HFFc6 (cell line): ENCODE measurements at regions not wholly inside any gene's neighbourhood (a gene's known extent, or its start where the extent isn't known, plus 50 kb on each side); places are given as distances from the start of the nearest gene placed in this dataset.
"Not testable (repeated sequence)": the region's sequence is repeated elsewhere in the genome, so short reads cannot be mapped to it uniquely, and the experiment has no call there.

Experiments
- DNase-seq: peaks from one replicate; pipeline ENCODE4 v3.0.0-alpha.2; 2018
- H3K27ac Mint-ChIP-seq: 2 replicates; pipeline ENCODE4 v1.8.0; 2020; ENCODE audit warnings: mild to moderate bottlenecking, mixed read lengths
- H3K27me3 Mint-ChIP-seq: 2 replicates; pipeline ENCODE4 v1.8.0; 2021; ENCODE audit warnings: mild to moderate bottlenecking, moderate library complexity, mixed read lengths; ENCODE audit not compliant: insufficient read depth
- H3K36me3 Mint-ChIP-seq: 2 replicates; pipeline ENCODE4 v1.8.0; 2021; ENCODE audit warnings: low read depth, mixed read lengths
- H3K4me1 Mint-ChIP-seq: 2 replicates; pipeline ENCODE4 v1.8.0; 2020; ENCODE audit warnings: low read depth, mixed read lengths
- H3K4me3 Mint-ChIP-seq: 2 replicates; pipeline ENCODE4 v1.8.0; 2020; ENCODE audit warnings: mild to moderate bottlenecking, moderate library complexity, mixed read lengths
- H3K9me3 Mint-ChIP-seq: 2 replicates; pipeline ENCODE4 v1.8.0; 2020; ENCODE audit warnings: mild to moderate bottlenecking, mixed read lengths
- TF ChIP-seq, protein P1 (sequence below): fragments of 200-600 bp; sonication (generic); IDR thresholded peaks from 2 replicates; pipeline ENCODE4 v1.5.0; 2021; ENCODE audit warnings: antibody characterized with exemption, mild to moderate bottlenecking

DNA sequence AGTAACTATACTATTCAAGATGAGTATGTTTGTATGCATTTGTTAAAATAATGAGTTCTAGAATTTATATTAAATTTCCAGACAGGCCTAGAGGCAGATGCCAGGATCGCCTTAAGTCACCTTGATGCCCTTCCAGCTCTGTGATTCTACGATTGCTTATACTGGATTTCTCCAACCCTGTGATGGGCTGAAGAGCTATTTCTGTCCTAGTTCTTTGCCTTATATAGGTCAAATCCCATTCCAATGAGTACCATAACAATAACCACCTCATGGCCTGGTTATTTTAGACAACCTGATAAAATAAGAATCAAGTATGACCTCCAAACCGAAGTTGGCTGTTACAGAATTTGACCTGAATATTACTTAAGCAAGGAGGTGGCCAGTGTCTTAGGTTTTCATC is 79.8 kb upstream of the BLID start:
- no peaks in the 10 kb centered on the region for H3K9me3 Mint-ChIP-seq
- H3K36me3 Mint-ChIP-seq = peaks cover 35% of the 10 kb centered on the region
- DNase-seq = no peak
- H3K27ac Mint-ChIP-seq = peak overlapping the region; percentile 81
- no peaks in the 10 kb centered on the region for H3K27me3 Mint-ChIP-seq
- TF ChIP-seq, protein P1, sequence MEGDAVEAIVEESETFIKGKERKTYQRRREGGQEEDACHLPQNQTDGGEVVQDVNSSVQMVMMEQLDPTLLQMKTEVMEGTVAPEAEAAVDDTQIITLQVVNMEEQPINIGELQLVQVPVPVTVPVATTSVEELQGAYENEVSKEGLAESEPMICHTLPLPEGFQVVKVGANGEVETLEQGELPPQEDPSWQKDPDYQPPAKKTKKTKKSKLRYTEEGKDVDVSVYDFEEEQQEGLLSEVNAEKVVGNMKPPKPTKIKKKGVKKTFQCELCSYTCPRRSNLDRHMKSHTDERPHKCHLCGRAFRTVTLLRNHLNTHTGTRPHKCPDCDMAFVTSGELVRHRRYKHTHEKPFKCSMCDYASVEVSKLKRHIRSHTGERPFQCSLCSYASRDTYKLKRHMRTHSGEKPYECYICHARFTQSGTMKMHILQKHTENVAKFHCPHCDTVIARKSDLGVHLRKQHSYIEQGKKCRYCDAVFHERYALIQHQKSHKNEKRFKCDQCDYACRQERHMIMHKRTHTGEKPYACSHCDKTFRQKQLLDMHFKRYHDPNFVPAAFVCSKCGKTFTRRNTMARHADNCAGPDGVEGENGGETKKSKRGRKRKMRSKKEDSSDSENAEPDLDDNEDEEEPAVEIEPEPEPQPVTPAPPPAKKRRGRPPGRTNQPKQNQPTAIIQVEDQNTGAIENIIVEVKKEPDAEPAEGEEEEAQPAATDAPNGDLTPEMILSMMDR = no peak
- peaks cover 95% of the 10 kb centered on the region for H3K4me1 Mint-ChIP-seq
- no peak overlapping the region for H3K4me3 Mint-ChIP-seq

DNA sequence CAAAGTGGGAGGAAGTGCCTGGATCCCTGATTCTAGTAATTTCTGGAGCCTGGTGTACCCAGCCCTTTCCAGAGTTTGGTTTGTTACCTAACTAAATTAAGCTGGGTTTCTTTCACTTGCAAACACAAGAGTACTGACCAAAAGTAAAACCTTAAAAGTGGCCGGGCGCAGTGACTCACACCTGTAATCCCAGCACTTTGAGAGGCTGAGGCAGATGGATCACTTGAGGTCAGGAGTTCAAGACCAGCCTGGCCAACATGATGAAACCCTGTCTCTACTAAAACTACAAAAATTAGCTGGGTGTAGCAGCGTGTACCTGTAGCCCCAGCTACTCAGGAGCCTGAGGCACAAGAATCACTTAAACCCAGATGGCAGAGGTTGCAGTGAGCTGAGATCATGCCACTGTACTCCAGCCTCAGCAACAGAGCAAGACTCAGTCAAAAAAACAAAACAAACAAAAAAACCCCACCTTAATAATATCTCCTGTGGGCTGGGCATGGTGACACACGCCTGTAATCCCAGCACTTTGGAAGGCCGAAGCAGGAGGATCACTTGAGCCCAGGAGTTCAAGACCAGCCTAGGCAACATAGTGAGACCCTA is 78.0 kb upstream of the BLID start:
- DNase-seq, H3K27me3 Mint-ChIP-seq, H3K9me3 Mint-ChIP-seq: not testable (repeated sequence)
- Mint-ChIP-seq H3K4me1 (peaks cover 95% of the 10 kb centered on the region), H3K27ac (peak overlapping the region; percentile 91), H3K36me3 (peaks cover 36% of the 10 kb centered on the region), H3K4me3 (peak overlapping the region; percentile 68; the same call in 1 of the 2 replicates)

DNA sequence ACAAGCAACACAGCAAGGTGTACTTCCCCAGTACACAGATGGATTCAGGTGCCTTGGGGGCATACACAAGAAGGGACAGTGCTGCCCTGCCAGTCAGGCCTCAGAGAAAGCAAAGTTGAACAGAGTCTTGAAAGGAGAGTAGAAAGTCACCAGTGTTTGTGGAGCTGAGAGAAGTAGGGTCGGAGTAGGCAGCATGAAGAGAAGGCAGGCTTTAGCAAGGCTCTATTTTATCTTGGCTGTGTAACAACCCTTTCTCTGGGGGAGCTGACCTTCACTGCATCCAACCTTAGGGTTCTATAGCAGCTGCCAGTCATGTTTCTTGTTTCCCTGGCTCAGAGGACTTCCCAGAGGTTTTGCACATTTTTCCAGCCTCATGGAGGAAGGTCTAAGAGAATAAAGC is 77.4 kb upstream of the BLID start:
- no peak overlapping the region for H3K4me3 Mint-ChIP-seq
- peaks cover 95% of the 10 kb centered on the region for H3K4me1 Mint-ChIP-seq
- H3K27ac Mint-ChIP-seq = peak overlapping the region; percentile 91

DNA sequence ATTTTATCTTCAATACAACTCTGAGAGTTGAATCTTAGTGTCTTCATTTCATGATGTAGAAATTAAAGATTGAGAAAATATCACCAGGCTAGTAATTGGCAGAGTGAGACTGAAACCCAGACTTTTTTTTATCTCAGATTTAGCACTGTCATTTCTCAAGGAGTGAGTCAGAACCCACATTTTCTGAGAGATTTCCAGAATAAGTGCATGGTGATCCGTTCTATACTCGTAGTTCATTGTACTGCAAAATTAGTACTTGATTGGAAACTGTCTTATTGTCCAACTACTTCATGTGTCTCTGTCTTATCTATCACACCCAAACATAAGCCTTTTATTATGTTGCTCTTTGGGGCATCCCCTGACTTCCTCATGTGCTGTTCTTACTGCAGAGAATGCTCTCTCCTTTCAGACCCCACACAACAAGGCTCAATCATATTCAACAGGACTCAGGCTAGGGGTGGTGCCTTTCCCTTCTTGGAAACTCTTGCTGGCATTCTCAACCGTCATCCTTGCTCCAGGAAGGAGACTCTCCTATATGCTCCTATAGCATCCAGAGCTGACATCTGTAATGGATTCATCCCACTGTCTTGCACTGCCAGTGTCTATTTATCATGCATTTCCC is 76.7 kb upstream of the BLID start:
- H3K9me3 Mint-ChIP-seq = no peaks in the 10 kb centered on the region
- H3K4me1 Mint-ChIP-seq = peaks cover 95% of the 10 kb centered on the region
- no peaks in the 10 kb centered on the region for H3K27me3 Mint-ChIP-seq
- H3K4me3 Mint-ChIP-seq = no peak overlapping the region
- peaks cover 40% of the 10 kb centered on the region for H3K36me3 Mint-ChIP-seq
- DNase-seq = peak; percentile 55
- peak overlapping the region; percentile 91 for H3K27ac Mint-ChIP-seq
- TF ChIP-seq, protein P1 = no peak

More for the DNA sequence above, 77.4 kb upstream of the BLID start:
- peaks cover 36% of the 10 kb centered on the region for H3K36me3 Mint-ChIP-seq
- H3K9me3 Mint-ChIP-seq = no peaks in the 10 kb centered on the region
- H3K27me3 Mint-ChIP-seq = no peaks in the 10 kb centered on the region
- TF ChIP-seq, protein P1 = no peak
- DNase-seq = no peak

DNA sequence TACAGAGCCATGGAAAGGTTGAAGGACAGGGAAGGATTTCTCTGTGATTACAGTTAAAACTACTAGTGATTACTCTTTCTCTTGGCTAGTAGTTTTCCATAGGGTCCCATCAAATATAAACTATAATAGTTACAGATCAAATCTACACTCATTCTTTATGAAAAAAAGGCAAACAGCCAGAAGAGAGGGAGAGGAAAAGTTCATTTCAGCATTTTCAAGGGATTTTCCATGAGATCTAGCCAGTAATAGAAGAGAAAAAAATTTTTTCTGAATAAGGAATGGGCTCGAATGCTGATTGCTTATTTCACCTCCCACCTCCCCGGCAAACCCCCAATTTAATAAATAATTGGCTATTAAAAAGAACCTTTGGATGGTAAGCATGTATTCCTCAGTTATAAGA is 74.8 kb upstream of the BLID start:
- Mint-ChIP-seq H3K4me3 (no peak overlapping the region), H3K9me3 (peaks cover 9% of the 10 kb centered on the region), H3K27ac (peak overlapping the region; percentile 91), H3K27me3 (peaks cover 3% of the 10 kb centered on the region; the same call in 1 of the 2 replicates), H3K36me3 (peaks cover 47% of the 10 kb centered on the region), H3K4me1 (peaks cover 94% of the 10 kb centered on the region)
- TF ChIP-seq, protein P1 = no peak
- no peak for DNase-seq

DNA sequence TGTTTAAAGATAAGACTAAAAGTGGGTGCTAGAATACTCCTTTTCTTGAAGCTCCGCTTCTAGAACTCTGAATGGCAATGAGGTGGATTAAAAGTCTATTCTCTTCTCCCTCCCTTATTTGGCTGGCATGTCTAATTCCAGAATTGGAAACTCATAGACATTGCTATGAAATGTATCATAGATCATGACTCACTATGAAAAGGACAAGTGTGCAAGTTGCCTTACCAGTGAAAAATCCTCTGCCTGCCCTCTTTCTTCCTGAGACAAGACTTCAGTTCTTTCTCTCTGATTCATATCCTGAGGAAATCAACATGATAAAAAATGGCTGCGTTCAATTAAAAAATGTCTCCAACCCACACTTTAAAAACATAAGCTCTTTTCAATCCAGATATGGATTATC is 73.2 kb upstream of the BLID start:
- Mint-ChIP-seq H3K27ac (peak overlapping the region; percentile 91), H3K4me3 (peak overlapping the region; percentile 54), H3K36me3 (peaks cover 55% of the 10 kb centered on the region), H3K27me3 (peaks cover 7% of the 10 kb centered on the region), H3K4me1 (peaks cover 97% of the 10 kb centered on the region), H3K9me3 (peaks cover 25% of the 10 kb centered on the region)
- TF ChIP-seq, protein P1 = no peak
- DNase-seq = peak; percentile 97
